HG02798 (cell line): ENCODE measurements at regions not wholly inside any gene's neighbourhood (a gene's known extent, or its start where the extent isn't known, plus 50 kb on each side); places are given as distances from the start of the nearest gene placed in this dataset.
"Not testable (repeated sequence)": the region's sequence is repeated elsewhere in the genome, so short reads cannot be mapped to it uniquely, and the experiment has no call there.

Experiments used
- ATAC-seq: cut with Tn5 transposase; IDR thresholded peaks from one replicate; pipeline ENCODE4 v1.9.1; 2021; ENCODE audit warnings: mild to moderate bottlenecking; ENCODE audit not compliant: unreplicated experiment, poor library complexity

GRCh38 chr13:61664801-61665705 lies 249.4 kb upstream of the PCDH20 start:
- ATAC-seq, result no peak

DNA sequence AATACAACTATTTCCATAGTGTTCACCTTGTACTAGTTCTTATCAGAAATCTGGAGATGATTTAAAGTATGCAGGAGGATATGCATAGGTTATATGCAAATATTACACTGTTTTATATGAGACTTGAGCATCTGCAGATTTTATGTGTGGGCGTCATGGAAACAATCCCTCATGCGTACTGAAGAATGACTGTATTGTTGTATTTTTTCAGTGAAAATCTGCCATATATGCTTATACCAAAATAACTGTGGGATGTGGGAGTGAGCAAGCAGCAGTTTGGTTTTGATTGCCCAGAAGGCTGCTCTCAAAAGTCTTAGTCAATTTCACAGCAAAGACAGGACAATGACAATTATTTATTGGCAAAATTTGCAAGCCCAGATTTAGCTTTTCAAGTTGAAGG lies 238.8 kb upstream of the PCDH20 start:
- ATAC-seq, result no peak

- no peak for ATAC-seq
Observed at GRCh38 chr13:61648547-61648946, 232.9 kb upstream of the PCDH20 start.

DNA sequence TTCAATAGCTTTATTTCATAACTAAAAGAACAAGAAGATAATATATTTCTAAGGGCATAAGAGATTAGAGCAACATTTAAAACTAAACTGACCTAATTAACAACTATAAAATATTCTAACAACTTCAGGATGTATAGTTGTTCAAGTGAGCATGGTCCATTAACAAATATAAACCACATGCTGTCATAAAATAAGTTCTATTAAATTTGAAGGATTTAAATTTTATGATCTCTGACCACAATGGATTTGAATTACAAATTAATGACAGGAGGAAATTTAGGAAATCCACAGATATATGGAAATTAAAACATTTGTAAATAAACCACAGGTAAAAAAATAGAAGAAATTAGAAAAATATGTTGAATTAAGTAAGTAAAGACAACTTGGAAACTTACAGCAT lies 196.5 kb upstream of the PCDH20 start:
- no peak for ATAC-seq

- ATAC-seq, result no peak
Observed at GRCh38 chr13:61608138-61608537, 192.5 kb upstream of the PCDH20 start.

DNA sequence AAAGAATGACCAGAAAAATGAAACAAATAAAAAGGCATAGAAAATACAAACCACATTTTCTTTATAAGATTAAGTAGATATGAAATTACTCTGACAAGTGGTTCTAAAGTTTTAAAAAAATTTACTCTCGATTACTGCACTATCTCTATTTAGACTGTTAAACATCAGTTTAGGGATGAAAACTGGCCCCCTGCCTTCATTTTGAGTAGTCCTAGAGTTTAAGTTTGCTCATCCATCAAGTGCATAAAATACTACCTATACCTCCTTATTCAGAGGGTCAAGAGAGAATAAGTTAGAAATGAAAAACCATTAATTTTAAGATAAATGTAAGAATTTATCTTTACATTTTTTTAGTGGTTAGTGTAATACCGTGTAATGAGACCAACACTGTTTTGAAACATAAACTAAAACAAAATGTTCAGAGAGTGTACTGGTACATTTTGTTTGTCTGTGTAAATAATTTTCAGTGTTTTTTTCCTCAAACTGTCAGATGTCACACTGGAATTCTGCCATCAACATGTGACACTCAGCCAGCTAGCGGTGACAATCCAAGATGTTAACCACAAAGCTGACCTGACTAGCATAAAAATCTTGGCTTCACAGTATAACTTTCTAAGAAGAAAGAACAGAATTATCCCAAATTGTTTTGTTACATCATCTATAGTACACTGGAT lies 184.8 kb upstream of the PCDH20 start:
- no peak for ATAC-seq

- ATAC-seq, result no peak
Observed at GRCh38 chr13:61592489-61592888, 176.8 kb upstream of the PCDH20 start.

DNA sequence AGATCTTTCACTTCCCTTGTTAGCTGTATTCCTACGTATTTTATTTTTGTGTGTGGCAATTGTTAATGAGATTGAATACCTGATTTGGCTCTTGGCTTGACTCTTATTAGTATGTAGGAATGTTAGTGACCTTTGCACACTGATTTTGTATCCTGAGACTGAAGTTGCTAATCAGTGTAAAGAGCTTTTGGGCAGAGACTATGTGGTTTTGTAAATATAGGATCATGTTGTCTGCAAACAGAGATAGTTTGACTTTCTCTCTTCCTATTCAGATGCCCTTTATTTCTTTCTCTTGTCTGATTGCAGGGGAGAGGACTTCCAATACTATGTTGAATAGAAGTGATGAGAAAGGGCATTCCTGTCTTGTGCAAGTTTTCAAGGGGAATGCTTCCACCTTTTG lies 160.3 kb upstream of the PCDH20 start:
- ATAC-seq, result no peak

GRCh38 chr13:61563645-61564044 lies 148.0 kb upstream of the PCDH20 start:
- ATAC-seq, result no peak

- no peak for ATAC-seq
Observed at GRCh38 chr13:61546911-61547310, 131.3 kb upstream of the PCDH20 start.

DNA sequence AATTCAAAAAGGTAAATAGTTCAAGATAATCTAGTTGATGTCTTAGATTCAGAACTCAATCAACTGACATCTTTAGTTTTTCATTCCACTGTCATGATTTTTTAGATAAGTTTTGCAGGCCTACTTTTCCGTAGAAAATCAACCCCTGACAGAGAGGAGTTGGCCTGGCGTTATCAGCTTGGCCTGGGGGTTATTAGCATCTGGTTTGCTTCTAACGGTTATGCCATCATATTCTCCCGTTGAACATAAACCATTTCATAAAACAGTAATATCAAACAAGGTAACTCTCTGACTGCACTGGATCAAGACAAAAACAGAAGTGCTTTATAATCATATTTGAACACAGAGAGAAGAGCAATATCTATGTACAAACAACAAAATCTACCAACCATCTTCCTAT lies 130.8 kb upstream of the PCDH20 start:
- no peak for ATAC-seq

GRCh38 chr13:61536433-61536832 lies 120.8 kb upstream of the PCDH20 start:
- no peak for ATAC-seq

GRCh38 chr13:61531383-61532065 lies 115.9 kb upstream of the PCDH20 start:
- no peak for ATAC-seq

DNA sequence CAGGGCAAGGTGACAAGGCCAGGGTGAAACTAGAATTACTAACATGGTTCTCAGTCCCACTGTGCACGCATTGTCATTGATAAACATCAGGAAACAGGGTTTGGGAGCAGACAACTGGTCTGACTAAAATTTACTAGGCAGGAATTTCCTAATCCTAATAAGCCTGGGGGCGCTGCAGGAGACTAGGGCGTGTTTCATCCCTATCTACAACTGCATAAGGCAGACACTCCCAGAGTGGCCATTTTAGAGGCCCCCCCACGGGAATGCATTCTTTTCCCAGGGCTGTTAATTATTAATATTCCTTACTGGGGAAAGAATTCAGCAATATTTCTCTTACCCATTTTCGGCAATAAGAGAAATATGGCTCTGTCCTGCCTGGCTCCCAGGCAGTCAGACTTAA lies 103.6 kb upstream of the PCDH20 start:
- not testable (repeated sequence) for ATAC-seq

DNA sequence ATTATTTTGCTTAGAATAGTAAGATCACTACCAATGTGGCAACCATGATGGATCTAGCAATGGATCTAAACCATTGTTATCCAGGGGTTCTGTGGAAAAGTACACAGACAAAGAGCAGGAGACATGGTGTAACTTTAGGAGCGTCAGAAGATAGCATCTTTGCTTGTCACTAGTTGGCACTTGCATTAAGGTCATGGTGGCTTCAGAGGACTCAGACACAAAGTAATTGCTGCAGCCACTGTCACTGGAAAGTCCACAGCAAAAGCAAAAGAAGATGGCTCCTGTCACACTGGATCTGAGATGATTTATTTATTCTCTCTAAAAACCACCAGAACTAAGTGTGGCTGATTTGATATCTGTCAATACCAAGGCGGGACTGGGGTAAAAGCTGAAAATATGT lies 93.3 kb upstream of the PCDH20 start:
- no peak for ATAC-seq

- no peak for ATAC-seq
Observed at GRCh38 chr13:61500176-61500575, 84.5 kb upstream of the PCDH20 start.

DNA sequence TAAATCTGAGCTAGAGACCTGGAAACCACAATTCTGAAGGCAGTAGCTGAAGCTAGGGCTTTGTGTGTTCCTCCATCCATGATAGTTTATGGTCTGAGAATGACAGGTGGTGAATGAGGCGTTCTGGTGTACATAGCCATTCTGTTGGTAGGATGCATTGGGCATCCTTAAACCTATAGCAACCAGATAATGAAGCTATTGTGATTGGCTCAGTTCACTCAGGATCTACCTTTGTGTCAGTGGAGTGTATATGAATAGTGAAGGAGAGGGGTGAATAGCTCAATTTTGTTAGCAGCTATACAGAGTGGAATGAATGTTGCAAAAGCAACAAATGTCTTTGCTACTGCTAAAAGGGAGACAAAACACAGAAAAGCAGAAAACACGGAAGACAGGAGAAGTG lies 80.0 kb upstream of the PCDH20 start:
- no peak for ATAC-seq

GRCh38 chr13:61493556-61493955 lies 77.9 kb upstream of the PCDH20 start:
- ATAC-seq, result not testable (repeated sequence)

DNA sequence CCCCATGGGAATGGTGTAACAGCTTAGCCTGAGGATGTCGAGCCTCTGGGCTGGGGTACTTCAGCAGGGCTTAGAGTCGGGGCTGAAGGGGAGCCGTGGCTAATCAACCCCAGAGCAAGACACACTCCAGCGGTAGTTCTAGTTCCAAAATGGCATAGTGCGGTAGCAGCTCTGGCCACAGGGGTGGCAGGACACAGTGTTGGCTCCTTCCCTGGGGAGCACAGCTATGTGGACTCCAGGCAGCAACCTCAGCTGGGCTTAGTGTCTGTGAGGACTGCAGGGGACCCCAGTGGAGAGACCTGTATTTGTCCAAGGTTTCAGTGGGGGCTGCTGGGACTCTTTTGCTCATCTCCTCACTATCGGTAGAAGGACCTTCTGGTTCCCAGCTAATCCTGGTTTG lies 70.8 kb upstream of the PCDH20 start:
- ATAC-seq, result no peak

GRCh38 chr13:61485128-61485765 lies 69.6 kb upstream of the PCDH20 start:
- ATAC-seq, result no peak

GRCh38 chr13:61477619-61478018 lies 62.0 kb upstream of the PCDH20 start:
- ATAC-seq, result no peak
